Activated CD4-positive, alpha-beta T cell treated with anti-CD3 and anti-CD28 coated beads for 4 hours (primary cell): ENCODE measurements at regions not wholly inside any gene's neighbourhood (a gene's known extent, or its start where the extent isn't known, plus 50 kb on each side); places are given as distances from the start of the nearest gene placed in this dataset.

Experiments used
- DNase-seq, 2 donors: peaks; one replicate each; pipeline ENCODE4 v3.0.0-alpha.2; 2020

- DNase-seq = no peak
Measured at GRCh38 chr2:125070726-125071505, 1045.8 kb downstream of the CNTNAP5 start.

GRCh38 chr2:125073440-125073839 is 1048.4 kb downstream of the CNTNAP5 start:
- DNase-seq = no peak

DNA sequence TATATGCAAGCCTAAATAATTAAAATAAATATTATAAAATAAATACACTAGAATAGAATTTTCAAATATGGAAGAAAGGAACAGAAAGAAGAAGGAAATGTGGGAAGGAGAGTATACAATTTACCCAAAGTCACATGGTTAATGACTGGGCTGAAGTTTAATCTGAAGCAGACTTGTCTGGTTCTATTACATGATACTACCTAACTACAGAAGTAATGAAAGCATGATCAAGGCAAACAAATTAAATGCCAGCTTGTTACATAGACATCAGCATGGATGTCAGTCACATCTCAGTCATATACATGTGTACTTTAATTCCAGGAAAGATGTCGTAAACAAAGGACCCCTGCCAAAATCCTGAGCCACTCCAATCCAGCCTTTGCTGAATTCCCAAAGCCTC is 1060.8 kb downstream of the CNTNAP5 start:
- no peak for DNase-seq

DNA sequence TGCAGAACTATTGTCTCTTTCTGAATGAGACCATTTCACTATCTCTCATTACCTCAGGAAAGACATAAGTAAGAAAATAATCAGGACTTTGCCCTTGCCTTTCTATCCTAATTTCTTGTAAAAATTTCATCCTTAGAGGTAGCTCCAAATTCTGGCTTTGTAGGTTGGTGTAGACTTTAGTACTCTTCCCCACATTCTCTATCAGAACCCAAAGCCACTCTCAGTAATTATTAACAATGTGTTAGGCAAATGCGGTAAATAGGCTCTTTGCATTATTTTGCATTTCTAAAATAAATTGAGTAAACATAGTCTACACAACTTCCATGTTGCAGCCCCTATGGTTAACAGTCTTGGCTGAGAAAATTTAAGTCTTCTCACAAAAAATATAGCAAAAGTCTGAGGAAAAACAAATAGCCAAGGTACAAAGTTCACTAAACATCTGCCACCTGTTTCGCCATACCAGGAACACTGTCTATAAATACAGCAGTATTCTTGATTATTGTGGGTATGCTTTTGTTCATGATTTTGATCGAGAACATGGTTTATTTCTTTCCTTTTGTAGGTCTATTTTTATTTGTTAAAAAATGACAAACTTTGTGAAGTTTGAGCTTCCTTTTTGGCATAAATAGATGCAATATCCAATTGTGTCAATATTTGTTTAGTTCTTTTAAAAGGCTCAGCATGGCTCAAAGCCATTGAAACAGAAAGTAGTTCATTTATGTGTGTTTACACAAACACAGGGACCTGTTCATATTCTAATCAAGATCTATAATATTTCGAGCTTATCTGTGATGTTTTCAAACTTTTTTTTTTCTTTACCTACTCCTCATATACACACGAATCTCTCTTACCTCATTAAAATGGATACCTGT is 1061.5 kb downstream of the CNTNAP5 start:
- DNase-seq = no peak

DNA sequence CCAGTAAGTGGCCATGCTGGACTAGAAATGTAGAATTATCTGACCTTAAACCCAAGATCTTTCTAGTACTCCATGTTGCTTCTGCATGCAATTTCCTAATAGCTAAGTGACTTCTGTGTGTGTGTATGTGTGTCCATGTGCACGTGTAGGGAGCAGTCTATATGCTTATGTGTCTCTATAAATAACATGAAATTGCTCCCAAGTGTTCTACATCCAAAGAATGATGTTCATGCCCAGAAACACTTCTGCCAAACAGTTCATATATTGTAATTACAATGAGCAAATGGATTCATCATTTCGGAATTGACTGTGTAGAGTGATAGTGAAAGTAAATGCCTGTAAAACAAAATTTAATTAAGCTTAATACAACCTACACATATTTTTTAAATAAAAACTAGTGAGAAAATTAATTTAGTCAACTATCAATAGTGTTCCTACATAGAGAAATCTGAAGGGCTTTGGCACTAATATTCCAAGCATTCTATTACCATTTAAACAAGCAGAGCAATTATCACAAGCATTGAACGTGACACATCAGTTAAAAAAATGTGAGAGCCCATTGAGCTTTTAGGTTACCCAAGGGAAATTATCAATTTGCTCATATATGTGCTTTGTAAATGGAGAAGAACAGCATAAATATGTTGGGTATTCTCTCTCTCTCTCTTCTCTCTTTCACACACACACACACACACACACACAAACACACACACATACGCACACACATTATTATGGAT is 1067.4 kb downstream of the CNTNAP5 start:
- DNase-seq = no peak

DNA sequence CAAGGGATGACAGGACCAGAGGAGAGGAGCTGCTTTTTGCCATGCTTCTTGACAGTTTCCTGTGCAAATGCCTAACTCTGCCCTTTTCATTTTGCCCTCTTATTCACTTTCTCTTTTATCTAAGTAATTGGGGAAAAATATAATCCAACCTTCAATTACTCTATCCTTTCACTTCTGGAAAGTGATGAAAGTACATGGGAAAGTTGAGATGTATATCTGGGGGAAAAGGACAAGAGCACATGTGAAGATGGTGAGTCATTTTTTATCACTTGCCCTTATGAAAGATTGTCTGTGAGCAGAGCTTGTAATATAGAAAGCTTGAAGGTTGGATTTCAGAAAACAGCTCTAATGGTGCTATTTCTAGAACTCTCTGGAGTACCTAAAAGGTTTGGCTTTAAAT is 1070.7 kb downstream of the CNTNAP5 start:
- no peak for DNase-seq

GRCh38 chr2:125106710-125107109 is 1081.6 kb downstream of the CNTNAP5 start:
- no peak for DNase-seq

DNA sequence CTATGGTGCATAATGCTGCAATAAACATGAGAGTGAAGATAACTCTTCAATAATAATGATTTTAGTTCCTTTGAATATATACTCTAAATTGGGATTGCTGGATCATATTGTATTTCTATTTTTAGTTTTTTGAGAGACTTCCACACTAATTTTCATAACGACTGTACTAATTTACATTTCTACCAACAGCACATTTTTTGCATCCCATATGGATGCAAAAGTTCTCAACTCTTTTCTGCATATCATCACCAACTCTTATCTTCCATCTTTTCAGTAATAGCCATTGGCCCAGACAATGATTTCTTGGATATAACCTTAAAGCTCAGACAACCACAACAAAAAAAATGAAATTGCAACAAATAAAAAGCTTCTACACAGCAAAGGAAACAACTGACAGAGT is 1082.4 kb downstream of the CNTNAP5 start:
- no peak for DNase-seq

- DNase-seq = no peak
Measured at GRCh38 chr2:125108251-125108650, 1083.2 kb downstream of the CNTNAP5 start.

GRCh38 chr2:125125902-125126301 is 1100.8 kb downstream of the CNTNAP5 start:
- DNase-seq = no peak

DNA sequence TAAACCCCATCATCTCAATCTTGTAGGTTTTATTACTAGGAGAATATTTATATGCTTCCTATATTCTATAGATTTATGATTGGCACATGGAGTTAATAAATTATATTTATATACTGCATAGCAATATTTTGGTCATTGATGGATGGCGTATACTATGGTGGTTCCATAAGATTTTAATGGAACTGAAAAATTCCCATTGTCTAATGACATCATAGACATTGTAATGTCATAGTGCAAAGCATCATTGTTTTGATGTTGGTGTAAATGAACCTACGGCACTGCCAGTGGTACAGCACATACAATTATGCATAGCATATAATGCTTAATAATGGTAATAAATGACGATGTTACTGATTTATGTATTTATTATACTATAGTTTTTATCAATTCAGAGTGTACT is 1135.9 kb downstream of the CNTNAP5 start:
- DNase-seq = no peak

DNA sequence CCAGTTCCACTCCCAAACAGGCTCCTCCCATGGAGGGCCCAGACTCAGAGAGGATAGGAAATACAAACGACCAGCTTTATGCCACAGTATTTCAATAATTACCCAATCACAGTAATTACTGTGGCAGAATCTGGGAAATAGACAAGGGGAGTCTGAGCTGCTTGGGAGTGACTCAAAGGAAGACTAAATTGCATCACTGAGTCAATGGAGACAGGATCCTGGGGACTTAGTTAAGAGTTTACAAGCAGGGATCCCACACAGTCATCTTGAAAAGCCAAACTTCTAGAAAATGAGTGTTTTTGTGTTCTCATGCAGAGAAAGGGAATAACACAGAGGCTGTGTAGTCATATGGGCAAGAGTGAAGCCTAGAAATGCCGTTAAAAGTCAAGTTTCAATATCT is 1142.1 kb downstream of the CNTNAP5 start:
- no peak for DNase-seq

DNA sequence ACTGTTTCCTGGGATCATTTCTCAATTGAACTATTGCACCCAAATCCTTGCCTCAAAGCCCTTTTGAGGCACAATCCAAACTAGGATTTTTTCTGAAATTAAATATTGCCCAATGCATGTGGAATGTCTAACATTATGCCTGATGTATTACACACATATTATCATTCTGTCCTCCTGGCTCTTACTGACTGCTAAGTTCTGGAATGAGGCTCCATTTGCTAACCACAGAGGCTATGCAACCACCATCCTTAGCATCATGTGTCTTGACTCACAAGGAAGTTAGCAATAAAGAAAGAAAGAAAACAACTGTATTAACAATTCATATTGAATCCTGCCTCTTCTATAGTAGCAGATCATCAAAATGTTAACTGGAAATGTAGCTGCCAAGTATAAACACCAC is 1142.7 kb downstream of the CNTNAP5 start:
- DNase-seq = no peak

- DNase-seq = no peak
Measured at GRCh38 chr2:125168442-125168841, 1143.4 kb downstream of the CNTNAP5 start.

DNA sequence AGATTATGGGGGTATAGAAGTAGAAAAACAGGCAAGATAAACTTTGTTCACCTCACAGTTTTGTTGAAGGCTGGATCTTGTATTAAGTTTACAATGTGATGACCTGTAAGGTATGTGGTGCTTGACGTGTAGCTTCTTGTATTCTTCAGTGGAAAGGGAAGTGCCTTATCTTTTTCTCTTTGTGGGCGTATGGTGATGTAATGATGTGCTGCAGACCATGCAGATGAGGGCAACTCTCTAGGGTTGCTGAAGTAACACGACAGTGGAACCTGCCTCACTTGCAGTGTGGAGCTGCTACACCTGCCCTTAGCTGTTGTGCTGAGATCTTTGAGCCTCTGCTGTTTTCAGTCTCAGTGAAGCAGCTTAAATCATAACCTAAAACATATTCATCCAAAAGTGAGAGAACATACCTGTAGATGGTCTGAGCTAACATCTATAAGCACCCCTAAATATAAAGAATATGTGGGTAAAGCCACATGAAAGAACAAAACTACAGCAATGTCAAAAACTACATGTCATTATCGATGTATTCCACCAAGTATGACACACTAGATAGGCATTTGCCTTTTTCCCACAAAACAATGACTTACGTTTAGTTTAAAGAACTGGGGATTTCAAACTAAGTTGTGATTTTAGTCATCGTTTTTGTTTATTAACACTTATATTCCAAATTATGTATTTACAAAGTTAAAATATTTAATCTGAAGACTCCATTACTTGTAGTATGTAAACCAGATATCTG is 1144.1 kb downstream of the CNTNAP5 start:
- DNase-seq = no peak

- no peak for DNase-seq
Measured at GRCh38 chr2:125169764-125170146, 1144.7 kb downstream of the CNTNAP5 start.

GRCh38 chr2:125172181-125172580 is 1147.1 kb downstream of the CNTNAP5 start:
- no peak for DNase-seq

DNA sequence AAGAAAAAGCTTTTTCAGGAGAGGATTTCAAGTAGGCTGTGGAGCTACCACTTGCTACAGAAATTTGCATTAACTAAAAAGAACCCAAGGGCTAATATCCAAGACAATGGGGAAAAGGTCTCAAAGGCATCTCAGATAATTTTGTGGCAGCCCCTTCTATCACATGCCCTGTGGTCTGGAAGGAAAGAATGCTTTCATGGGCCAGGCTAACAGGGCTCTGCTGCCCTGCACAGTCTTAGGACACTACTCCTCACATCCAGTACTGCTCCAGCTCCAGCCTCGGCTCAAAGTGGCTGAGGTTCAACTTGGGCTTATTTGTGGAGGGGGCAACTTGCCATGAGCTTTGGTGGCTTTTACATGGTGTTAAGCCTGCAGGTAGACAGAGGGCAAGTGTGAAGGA is 1150.3 kb downstream of the CNTNAP5 start:
- DNase-seq = no peak

DNA sequence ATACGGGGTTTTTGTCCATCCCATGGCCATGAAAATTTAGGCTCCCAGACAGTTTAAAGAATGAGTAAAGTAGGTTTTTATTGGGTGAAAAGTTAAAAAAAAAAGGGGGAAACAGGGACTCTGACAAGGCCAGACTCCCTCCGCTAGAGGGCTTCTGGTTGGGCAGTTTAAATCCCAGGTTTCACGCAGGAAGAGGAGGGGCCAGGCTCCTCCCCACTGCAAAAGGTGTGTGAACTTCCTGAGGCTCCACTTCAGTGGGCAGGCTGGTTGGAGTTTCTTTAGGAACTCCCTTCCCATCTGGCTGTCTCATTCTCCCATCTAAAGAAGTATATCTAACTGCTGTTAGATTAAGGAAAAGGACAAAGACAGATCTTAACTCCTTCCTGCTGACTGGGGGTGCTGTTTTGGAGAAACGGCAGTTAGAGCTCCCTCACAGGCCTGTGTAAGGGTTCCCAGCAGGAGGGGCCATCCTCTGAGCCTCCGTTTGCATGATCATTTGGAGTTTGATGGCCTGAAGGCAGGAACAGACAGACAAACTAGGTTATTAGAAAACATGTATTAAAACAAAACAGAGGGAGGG is 1160.7 kb downstream of the CNTNAP5 start:
- DNase-seq = no peak

GRCh38 chr2:125207431-125207830 is 1182.3 kb downstream of the CNTNAP5 start:
- DNase-seq = no peak

DNA sequence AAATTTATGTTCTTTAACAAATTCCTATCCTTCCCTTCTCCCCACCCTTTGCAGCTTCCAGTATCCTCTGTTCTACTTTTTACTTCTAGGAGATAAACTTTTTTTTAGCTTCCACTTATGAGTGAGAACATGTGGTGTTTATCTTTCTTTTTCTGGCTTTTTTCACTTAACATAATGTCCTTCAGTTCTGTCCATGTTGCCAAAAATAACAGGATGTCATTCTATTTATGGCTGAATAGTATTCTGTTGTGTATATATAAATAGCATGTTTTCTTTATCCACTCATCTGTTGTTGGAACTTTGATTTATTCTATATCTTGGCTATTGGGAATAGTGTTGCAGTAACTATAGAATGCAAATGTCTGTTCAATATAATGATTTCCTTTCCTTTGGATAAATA is 1191.2 kb downstream of the CNTNAP5 start:
- no peak for DNase-seq

DNA sequence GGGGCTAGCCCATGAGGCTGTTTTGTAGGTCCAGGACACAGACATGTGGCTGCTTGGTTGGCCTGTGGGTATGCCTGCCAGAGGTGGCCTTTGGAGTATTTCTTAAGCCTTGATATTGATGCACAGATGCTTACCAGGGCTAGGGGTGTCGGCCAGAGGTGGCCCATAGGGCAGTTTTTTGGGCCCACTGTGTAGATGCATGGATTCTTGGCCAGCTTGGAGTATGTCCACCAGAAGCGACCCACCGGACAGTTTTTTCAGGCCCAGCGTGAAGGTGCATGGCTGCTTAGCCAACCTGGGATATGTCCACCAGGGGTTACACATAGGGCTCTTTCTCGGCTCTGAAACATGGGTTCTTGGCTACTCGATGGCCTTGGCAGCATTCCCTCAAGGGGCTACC is 1199.1 kb downstream of the CNTNAP5 start:
- DNase-seq = no peak
